IMR-90 (cell line): ENCODE measurements at regions not wholly inside any gene's neighbourhood (a gene's known extent, or its start where the extent isn't known, plus 50 kb on each side); places are given as distances from the start of the nearest gene placed in this dataset.

Experiments used
- ATAC-seq: fragments of 200-7000 bp; cut with Tn5 transposase; 2 replicates; pipeline ENCODE4 v1.9.1; 2020; ENCODE audit warnings: low read depth, mild to moderate bottlenecking, moderate library complexity
- BruUV-seq: library from RNA; stranded (reverse); fragments of 400-500 nt; replicated peaks from 2 replicates; lab custom pipeline; 2021; lab: Mats Ljungman, UMichigan
- CTCF ChIA-PET: fragments of 300-600 bp; formaldehyde crosslinking; extraction: SDS; loops from one replicate; lab custom pipeline; 2021; ENCODE audit warnings: antibody characterized with exemption; lab: Yijun Ruan, JAX
- POLR2A ChIA-PET: fragments of 300-600 bp; sonication (Branson Sonifier 250); formaldehyde crosslinking; loops from one replicate; lab custom pipeline; 2022; ENCODE audit warnings: antibody characterized with exemption; ENCODE audit not compliant: unreplicated experiment; lab: Charles Lee
- DNase-seq: peaks from one replicate; pipeline ENCODE4 v3.0.0; 2013
- H2AFZ ChIP-seq: replicated peaks from 2 replicates; pipeline ENCODE3; 2013; ENCODE audit warnings: low read length, mild to moderate bottlenecking; ENCODE audit not compliant: poor library complexity
- H2AK5ac ChIP-seq: 2 replicates; pipeline ENCODE4 v1.6.1; 2013; ENCODE audit warnings: low read depth, low read length, inconsistent platforms
- H2AK9ac ChIP-seq: replicated peaks from 2 replicates; pipeline ENCODE3; 2013; ENCODE audit warnings: mild to moderate bottlenecking, low read depth, low read length, moderate library complexity; ENCODE audit not compliant: poor library complexity
- H2BK120ac ChIP-seq: 2 replicates; pipeline ENCODE4 v1.6.1; 2013; ENCODE audit warnings: low read depth, low read length, inconsistent platforms
- H2BK15ac ChIP-seq: 3 replicates; pipeline ENCODE4 v1.6.1; 2013; ENCODE audit warnings: low read depth, low read length, inconsistent platforms
- H2BK20ac ChIP-seq: 2 replicates; pipeline ENCODE4 v1.6.1; 2013; ENCODE audit warnings: low read depth, mild to moderate bottlenecking, inconsistent platforms, low read length, moderate library complexity
- H2BK5ac ChIP-seq: 2 replicates; pipeline ENCODE4 v1.6.1; 2013; ENCODE audit warnings: mild to moderate bottlenecking, low read depth, low read length, inconsistent platforms; ENCODE audit not compliant: poor library complexity, severe bottlenecking
- H3K14ac ChIP-seq: replicated peaks from 2 replicates; pipeline ENCODE4 v1.6.1; 2013; ENCODE audit warnings: low read depth, low read length, inconsistent platforms
- H3K18ac ChIP-seq: 2 replicates; pipeline ENCODE4 v1.6.1; 2013; ENCODE audit warnings: low read depth, low read length, control low read depth
- H3K23ac ChIP-seq: 2 replicates; pipeline ENCODE4 v1.6.1; 2013; ENCODE audit warnings: low read depth, low read length, inconsistent platforms
- H3K27ac ChIP-seq: 2 replicates; pipeline ENCODE4 v1.5.1; 2013; ENCODE audit warnings: mild to moderate bottlenecking, control low read depth, low read length; ENCODE audit not compliant: insufficient read depth
- H3K27me3 ChIP-seq: 2 replicates; pipeline ENCODE4 v1.6.1; 2013; ENCODE audit warnings: low read length; ENCODE audit not compliant: control insufficient read depth, insufficient read depth
- H3K36me3 ChIP-seq: 2 replicates; pipeline ENCODE4 v1.6.1; 2013; ENCODE audit warnings: low read length, mixed read lengths; ENCODE audit not compliant: control insufficient read depth, insufficient read depth
- H3K4ac ChIP-seq: 2 replicates; pipeline ENCODE4 v1.6.1; 2013; ENCODE audit warnings: low read depth, low read length, inconsistent platforms
- H3K4me1 ChIP-seq: 2 replicates; pipeline ENCODE4 v1.6.1; 2013; ENCODE audit warnings: low read length, mixed read lengths; ENCODE audit not compliant: control insufficient read depth, insufficient read depth
- H3K4me2 ChIP-seq: 2 replicates; pipeline ENCODE4 v1.6.1; 2013; ENCODE audit warnings: low read depth, mild to moderate bottlenecking, control low read depth, low read length, moderate library complexity
- H3K4me3 ChIP-seq: 2 replicates; pipeline ENCODE4 v1.5.1; 2013; ENCODE audit warnings: low read depth, mild to moderate bottlenecking, control low read depth, low read length, moderate library complexity; ENCODE audit not compliant: insufficient read depth
- H3K56ac ChIP-seq: 2 replicates; pipeline ENCODE4 v1.6.1; 2013; ENCODE audit warnings: low read length, inconsistent platforms; ENCODE audit not compliant: insufficient read depth; ENCODE audit errors: extremely low read depth
- H3K79me1 ChIP-seq, 2 experiments: 2 replicates each; pipeline ENCODE4 v1.6.1; 2013; ENCODE audit warnings: low read length in 2 of 2, inconsistent platforms in 1 of 2, low read depth in 1 of 2
- H3K9ac ChIP-seq: 2 replicates; pipeline ENCODE4 v1.6.1; 2013; ENCODE audit warnings: low read depth, low read length, control low read depth
- H3K9me1 ChIP-seq: 2 replicates; pipeline ENCODE4 v1.6.1; 2013; ENCODE audit warnings: low read length, inconsistent platforms; ENCODE audit not compliant: insufficient read depth
- H3K9me3 ChIP-seq: 2 replicates; pipeline ENCODE4 v1.6.1; 2013; ENCODE audit warnings: low read length; ENCODE audit not compliant: control insufficient read depth, insufficient read depth
- H4K20me1 ChIP-seq: 2 replicates; pipeline ENCODE4 v1.6.1; 2013; ENCODE audit warnings: low read length, inconsistent platforms; ENCODE audit not compliant: insufficient read depth
- H4K5ac ChIP-seq: 2 replicates; pipeline ENCODE4 v1.6.1; 2013; ENCODE audit warnings: mild to moderate bottlenecking, low read depth, low read length, control low read depth
- H4K8ac ChIP-seq, 2 experiments: 2 replicates each; pipeline ENCODE4 v1.6.1; 2013; ENCODE audit warnings: low read depth in 2 of 2, low read length in 2 of 2, control low read depth in 1 of 2, inconsistent platforms in 1 of 2
- H4K91ac ChIP-seq: 2 replicates; pipeline ENCODE4 v1.6.1; 2013; ENCODE audit warnings: low read depth, low read length, inconsistent platforms; ENCODE audit not compliant: insufficient read depth
- BHLHE40 ChIP-seq: fragments of 150-350 bp; IDR thresholded peaks from 2 replicates; pipeline ENCODE4 v1.6.1; 2016; ENCODE audit warnings: mild to moderate bottlenecking, low read depth, low read length
- CEBPB ChIP-seq: IDR thresholded peaks from 2 replicates; pipeline ENCODE4 v1.6.1; 2012; ENCODE audit warnings: low read depth, low read length, improper control_type of control experiment
- CHD1 ChIP-seq: IDR thresholded peaks from 2 replicates; pipeline ENCODE4 v1.6.1; 2012; ENCODE audit warnings: low read depth, low read length, improper control_type of control experiment
- CTCF ChIP-seq: conservative IDR thresholded peaks from 2 replicates; pipeline ENCODE4 v1.5.1; 2012; ENCODE audit warnings: mild to moderate bottlenecking, low read depth, low read length, improper control_type of control experiment
- ELK1 ChIP-seq: fragments of 150-350 bp; IDR thresholded peaks from 2 replicates; pipeline ENCODE4 v1.6.1; 2016; ENCODE audit warnings: low read depth, mild to moderate bottlenecking, low read length, moderate library complexity, borderline replicate concordance
- FOS ChIP-seq: fragments of 150-350 bp; IDR thresholded peaks from 2 replicates; pipeline ENCODE4 v1.6.1; 2016; ENCODE audit warnings: low read depth, low read length
- MAFK ChIP-seq: IDR thresholded peaks from 2 replicates; pipeline ENCODE4 v1.6.1; 2012; ENCODE audit warnings: low read depth, low read length, improper control_type of control experiment
- MAZ ChIP-seq: IDR thresholded peaks from 2 replicates; pipeline ENCODE4 v1.6.1; 2012; ENCODE audit warnings: low read depth, mild to moderate bottlenecking, low read length, improper control_type of control experiment, moderate library complexity, borderline replicate concordance
- MXI1 ChIP-seq: IDR thresholded peaks from 2 replicates; pipeline ENCODE4 v1.6.1; 2012; ENCODE audit warnings: low read depth, mild to moderate bottlenecking, low read length, moderate library complexity, borderline replicate concordance
- NFE2L2 ChIP-seq: fragments of 150-350 bp; IDR thresholded peaks from 2 replicates; pipeline ENCODE4 v1.6.1; 2016; ENCODE audit warnings: low read depth, mild to moderate bottlenecking, low read length
- POLR2A ChIP-seq: IDR thresholded peaks from 2 replicates; pipeline ENCODE4 v1.6.1; 2012; ENCODE audit warnings: mild to moderate bottlenecking, low read depth, low read length
- RAD21 ChIP-seq: IDR thresholded peaks from 2 replicates; pipeline ENCODE4 v1.6.1; 2012; ENCODE audit warnings: low read length, improper control_type of control experiment
- RCOR1 ChIP-seq: IDR thresholded peaks from 2 replicates; pipeline ENCODE4 v1.6.1; 2012; ENCODE audit warnings: mild to moderate bottlenecking, low read length, improper control_type of control experiment; ENCODE audit not compliant: insufficient replicate concordance
- RFX5 ChIP-seq: IDR thresholded peaks from 2 replicates; pipeline ENCODE4 v1.8.0; 2012; ENCODE audit warnings: low read depth, mild to moderate bottlenecking, low read length, moderate library complexity
- SMC3 ChIP-seq: fragments of 150-350 bp; IDR thresholded peaks from 2 replicates; pipeline ENCODE4 v1.6.1; 2016; ENCODE audit warnings: low read depth, mild to moderate bottlenecking, antibody characterized with exemption, low read length, moderate library complexity
- WGBS, 2 experiments: methylation state at CpG; one replicate each; pipeline versions ENCODE4 v1.1.5 to v1.1.7; 2013; ENCODE audit warnings: missing lambda C conversion rate in 2 of 2; ENCODE audit not compliant: insufficient read length in 1 of 2; ENCODE audit errors: extremely low coverage in 2 of 2; 5-methylcytosine and 5-hydroxymethylcytosine counted together
- dilution Hi-C: fragments of 300-500 bp; cut with HindIII; formaldehyde crosslinking; loops from one replicate; pipeline ENCODE4 v1.14.3; 2018; ENCODE audit warnings: low sequenced_read_pairs; ENCODE audit not compliant: unreplicated experiment
- in situ Hi-C: fragments of 300-500 bp; cut with MboI; formaldehyde crosslinking; loops from 3 replicates; pipeline ENCODE4 v1.14.3; 2019; ENCODE audit warnings: low sequenced_read_pairs, inconsistent platforms, mixed read lengths
- intact Hi-C: fragments of 100-400 bp; cut with micrococcal nuclease; formaldehyde crosslinking; loops from 2 replicates; pipeline ENCODE4 v1.10.0; 2022
- TF ChIP-seq, protein P1 (sequence below): fragments of 150-350 bp; IDR thresholded peaks from 2 replicates; pipeline ENCODE4 v1.6.1; 2017; ENCODE audit warnings: mild to moderate bottlenecking, antibody characterized with exemption, low read length, low read depth

DNA sequence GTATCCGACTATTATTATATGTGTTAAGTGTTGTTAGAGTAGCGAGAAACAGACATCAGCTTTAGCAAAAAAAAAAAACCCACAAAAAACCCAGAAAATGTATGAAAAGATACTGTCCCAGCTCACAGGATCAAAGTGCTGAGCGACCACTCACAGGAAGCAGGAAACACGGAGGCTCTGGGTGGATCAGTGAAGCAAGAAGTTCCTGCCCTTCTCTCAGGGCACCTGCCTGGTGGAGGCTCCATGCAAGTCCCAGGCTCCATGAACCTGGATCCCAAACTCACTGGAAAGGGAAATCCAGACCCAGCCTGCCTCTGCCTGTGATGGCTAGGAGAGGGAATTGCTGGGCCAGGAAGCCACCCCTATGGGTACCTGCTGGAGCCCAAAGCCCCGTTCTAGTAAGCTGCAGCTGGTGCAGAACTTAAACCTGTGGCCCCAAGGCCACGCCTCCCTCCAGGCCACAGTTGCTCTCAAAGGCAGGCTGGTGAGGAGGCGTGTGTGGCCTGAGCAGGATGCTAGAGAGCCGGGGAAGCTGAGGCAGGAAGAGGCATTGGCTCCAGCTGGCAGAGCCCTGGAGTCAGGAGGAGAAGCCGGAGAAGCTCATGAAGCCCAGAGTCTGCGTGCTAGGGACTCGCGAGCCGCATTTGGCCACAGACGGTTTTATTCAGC, 63.5 kb upstream of the TAF1B start:
- no peak overlapping the region for H3K56ac ChIP-seq
- H2AK5ac ChIP-seq, result no peak overlapping the region
- dilution Hi-C loops (no loop called here), intact Hi-C loops (no loop called here), in situ Hi-C loops (no loop called here)
- no peak for TF ChIP-seq CTCF
- no peak for TF ChIP-seq RCOR1
- TF ChIP-seq, protein P1, sequence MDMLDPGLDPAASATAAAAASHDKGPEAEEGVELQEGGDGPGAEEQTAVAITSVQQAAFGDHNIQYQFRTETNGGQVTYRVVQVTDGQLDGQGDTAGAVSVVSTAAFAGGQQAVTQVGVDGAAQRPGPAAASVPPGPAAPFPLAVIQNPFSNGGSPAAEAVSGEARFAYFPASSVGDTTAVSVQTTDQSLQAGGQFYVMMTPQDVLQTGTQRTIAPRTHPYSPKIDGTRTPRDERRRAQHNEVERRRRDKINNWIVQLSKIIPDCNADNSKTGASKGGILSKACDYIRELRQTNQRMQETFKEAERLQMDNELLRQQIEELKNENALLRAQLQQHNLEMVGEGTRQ, result no peak
- no peak for TF ChIP-seq MAFK
- no peak for TF ChIP-seq CEBPB
- no peak for TF ChIP-seq MXI1
- no peak for TF ChIP-seq RFX5
- TF ChIP-seq FOS, result no peak
- TF ChIP-seq MAZ, result no peak
- TF ChIP-seq ELK1, result no peak
- no peak for TF ChIP-seq SMC3
- no peak for TF ChIP-seq NFE2L2
- TF ChIP-seq RAD21, result no peak
- TF ChIP-seq POLR2A, result no peak
- no peak for TF ChIP-seq CHD1
- TF ChIP-seq BHLHE40, result no peak
- H2BK5ac ChIP-seq, result no peak overlapping the region
- H2AK9ac ChIP-seq, result no peak overlapping the region
- H2BK15ac ChIP-seq, result no peak overlapping the region
- H3K27me3 ChIP-seq, result peaks cover 26% of the 10 kb centered on the region
- CTCF ChIA-PET, result interaction anchor here (0.6 kb wide), 1 partner anchor 1507 kb away, joined by 4 read pairs; no protein-coding TSS in a partner anchor
- H4K8ac ChIP-seq, result no peak overlapping the region
- no peak overlapping the region for H3K27ac ChIP-seq
- no TSS peak for BruUV-seq
- 0 out of 2 replicates have a peak, but pooled peaks cover 3% of the 10 kb centered on the region for H3K9me1 ChIP-seq
- H3K36me3 ChIP-seq, result no peaks in the 10 kb centered on the region
- H3K4me3 ChIP-seq, result no peak overlapping the region
- no peak overlapping the region for H3K4ac ChIP-seq
- no peak overlapping the region for H3K4me2 ChIP-seq
- H3K14ac ChIP-seq, result no peak overlapping the region
- H4K91ac ChIP-seq, result no peak overlapping the region
- no peaks in the 10 kb centered on the region for H3K79me1 ChIP-seq
- no peak overlapping the region for H3K18ac ChIP-seq
- H3K9ac ChIP-seq, result no peak overlapping the region
- no peak for DNase-seq
- no peak for ATAC-seq
- no peak overlapping the region for H3K23ac ChIP-seq
- H4K5ac ChIP-seq, result no peak overlapping the region
- no peak overlapping the region for H2BK120ac ChIP-seq
- WGBS, 2 experiments, result 82% methylated on average over 8 of the region's 14 CpGs; no CpG with 5 or more reads in 1 of the 2 experiments
- no peaks in the 10 kb centered on the region for H3K4me1 ChIP-seq
- no peaks in the 10 kb centered on the region for H3K9me3 ChIP-seq
- no peak overlapping the region for H2AFZ ChIP-seq
- H4K20me1 ChIP-seq, result no peaks in the 10 kb centered on the region
- H2BK20ac ChIP-seq, result no peak overlapping the region
- POLR2A ChIA-PET, result no interaction called here
